ENCODE measurements at regions not wholly inside any gene's neighbourhood (a gene's known extent, or its start where the extent isn't known, plus 50 kb on each side); places are given as distances from the start of the nearest gene placed in this dataset.

GRCh38 chr10:105605918-105606317 lies 964.8 kb downstream of the SORCS3 start:
- no peak overlapping the region for H3K9ac ChIP-seq (ENCODE audit: low read length)
- no peaks in the 10 kb centered on the region for H3K36me3 ChIP-seq (ENCODE audit: control insufficient read depth in 1 of 2, insufficient read depth in 2 of 2, low read length in 2 of 2)
- H3K18ac ChIP-seq (ENCODE audit: low read length), result no peak overlapping the region
- H3K4ac ChIP-seq (ENCODE audit: low read depth, low read length), result no peak overlapping the region
- no peak overlapping the region for H2AFZ ChIP-seq (ENCODE audit: insufficient read depth, low read length, poor library complexity)
- no peak overlapping the region for H4K12ac ChIP-seq (ENCODE audit: low read depth, low read length)
- no peak overlapping the region for H3K14ac ChIP-seq (ENCODE audit: low read length)
- no peak overlapping the region for H4K8ac ChIP-seq (ENCODE audit: low read depth, low read length)
- H3K4me2 ChIP-seq (ENCODE audit: low read length), result no peak overlapping the region
- H3K27ac ChIP-seq (ENCODE audit: low read depth, low read length), result no peak overlapping the region
- no peaks in the 10 kb centered on the region for H3K79me2 ChIP-seq (ENCODE audit: control insufficient read depth, insufficient read depth, low read length, poor library complexity)
- no peak overlapping the region for H2BK12ac ChIP-seq (ENCODE audit: low read length)
- H4K91ac ChIP-seq (ENCODE audit: low read depth, low read length), result no peak overlapping the region
- H2BK5ac ChIP-seq (ENCODE audit: low read depth, low read length, poor library complexity), result no peak overlapping the region
- no peaks in the 10 kb centered on the region for H3K4me1 ChIP-seq (ENCODE audit: control insufficient read depth in 1 of 2, insufficient read depth in 2 of 2, low read length in 2 of 2)
- no peaks in the 10 kb centered on the region for H3K9me3 ChIP-seq (ENCODE audit: insufficient read depth, low read depth, low read length)
- no peak overlapping the region for H2BK120ac ChIP-seq (ENCODE audit: insufficient read depth, low read length, poor library complexity)
- no peak for DNase-seq
- no peak overlapping the region for H3K4me3 ChIP-seq (ENCODE audit: low read depth, low read length)
- no peak overlapping the region for H3K23ac ChIP-seq (ENCODE audit: low read length)
- no peaks in the 10 kb centered on the region for H3K27me3 ChIP-seq (ENCODE audit: insufficient read depth, low read length)
- no peak overlapping the region for H2AK5ac ChIP-seq (ENCODE audit: low read length)
- no peaks in the 10 kb centered on the region for H3K79me1 ChIP-seq (ENCODE audit: low read length)

GRCh38 chr10:105605104-105605503 lies 964.0 kb downstream of the SORCS3 start:
- H3K36me3 ChIP-seq (ENCODE audit: control insufficient read depth in 1 of 2, insufficient read depth in 2 of 2, low read length in 2 of 2), result no peaks in the 10 kb centered on the region
- H3K14ac ChIP-seq (ENCODE audit: low read length), result no peak overlapping the region
- H3K9ac ChIP-seq (ENCODE audit: low read length), result no peak overlapping the region
- H3K4ac ChIP-seq (ENCODE audit: low read depth, low read length), result no peak overlapping the region
- H4K8ac ChIP-seq (ENCODE audit: low read depth, low read length), result no peak overlapping the region
- no peak overlapping the region for H2BK120ac ChIP-seq (ENCODE audit: insufficient read depth, low read length, poor library complexity)
- H2BK12ac ChIP-seq (ENCODE audit: low read length), result no peak overlapping the region
- no peak overlapping the region for H2BK5ac ChIP-seq (ENCODE audit: low read depth, low read length, poor library complexity)
- H3K4me3 ChIP-seq (ENCODE audit: low read depth, low read length), result no peak overlapping the region
- no peak overlapping the region for H3K4me2 ChIP-seq (ENCODE audit: low read length)
- H2AFZ ChIP-seq (ENCODE audit: insufficient read depth, low read length, poor library complexity), result no peak overlapping the region
- no peaks in the 10 kb centered on the region for H3K9me3 ChIP-seq (ENCODE audit: insufficient read depth, low read depth, low read length)
- H3K79me2 ChIP-seq (ENCODE audit: control insufficient read depth, insufficient read depth, low read length, poor library complexity), result no peaks in the 10 kb centered on the region
- no CpG with 5 or more reads among the region's 3 CpGs for WGBS (ENCODE audit: extremely low coverage, insufficient coverage, insufficient read length)
- no peak overlapping the region for H3K27ac ChIP-seq (ENCODE audit: low read depth, low read length)
- no peaks in the 10 kb centered on the region for H3K27me3 ChIP-seq (ENCODE audit: insufficient read depth, low read length)
- no peaks in the 10 kb centered on the region for H3K79me1 ChIP-seq (ENCODE audit: low read length)
- H2AK5ac ChIP-seq (ENCODE audit: low read length), result no peak overlapping the region
- H3K4me1 ChIP-seq (ENCODE audit: control insufficient read depth in 1 of 2, insufficient read depth in 2 of 2, low read length in 2 of 2), result no peaks in the 10 kb centered on the region
- DNase-seq, result no peak
- no peak overlapping the region for H3K18ac ChIP-seq (ENCODE audit: low read length)
- no peak overlapping the region for H4K91ac ChIP-seq (ENCODE audit: low read depth, low read length)
- no peak overlapping the region for H3K23ac ChIP-seq (ENCODE audit: low read length)
- no peak overlapping the region for H4K12ac ChIP-seq (ENCODE audit: low read depth, low read length)

GRCh38 chr10:105598207-105598606 lies 957.1 kb downstream of the SORCS3 start:
- Histone ChIP-seq H3K4me1 (ENCODE audit: control insufficient read depth in 1 of 2, insufficient read depth in 2 of 2, low read length in 2 of 2) (no peaks in the 10 kb centered on the region), H2BK12ac (ENCODE audit: low read length) (no peak overlapping the region)

GRCh38 chr10:105597312-105597711 lies 956.2 kb downstream of the SORCS3 start:
- H3K9me3 ChIP-seq (ENCODE audit: insufficient read depth, low read depth, low read length), result no peaks in the 10 kb centered on the region
- H3K4me3 ChIP-seq (ENCODE audit: low read depth, low read length), result no peak overlapping the region
- no peak overlapping the region for H3K23ac ChIP-seq (ENCODE audit: low read length)
- no peaks in the 10 kb centered on the region for H3K79me1 ChIP-seq (ENCODE audit: low read length)
- no peak overlapping the region for H2BK12ac ChIP-seq (ENCODE audit: low read length)
- no peak overlapping the region for H3K4ac ChIP-seq (ENCODE audit: low read depth, low read length)
- H3K4me2 ChIP-seq (ENCODE audit: low read length), result no peak overlapping the region
- no peaks in the 10 kb centered on the region for H3K4me1 ChIP-seq (ENCODE audit: control insufficient read depth in 1 of 2, insufficient read depth in 2 of 2, low read length in 2 of 2)
- no peaks in the 10 kb centered on the region for H3K79me2 ChIP-seq (ENCODE audit: control insufficient read depth, insufficient read depth, low read length, poor library complexity)
- H3K27me3 ChIP-seq (ENCODE audit: insufficient read depth, low read length), result no peaks in the 10 kb centered on the region
- H2AFZ ChIP-seq (ENCODE audit: insufficient read depth, low read length, poor library complexity), result no peak overlapping the region
- no peak overlapping the region for H3K14ac ChIP-seq (ENCODE audit: low read length)
- no peak overlapping the region for H2AK5ac ChIP-seq (ENCODE audit: low read length)
- H2BK5ac ChIP-seq (ENCODE audit: low read depth, low read length, poor library complexity), result no peak overlapping the region
- H4K91ac ChIP-seq (ENCODE audit: low read depth, low read length), result no peak overlapping the region
- no peak overlapping the region for H3K27ac ChIP-seq (ENCODE audit: low read depth, low read length)
- H2BK120ac ChIP-seq (ENCODE audit: insufficient read depth, low read length, poor library complexity), result no peak overlapping the region
- no peak overlapping the region for H3K18ac ChIP-seq (ENCODE audit: low read length)
- H4K8ac ChIP-seq (ENCODE audit: low read depth, low read length), result no peak overlapping the region
- whole genome bisulfite sequencing (ENCODE audit: extremely low coverage, insufficient coverage, insufficient read length), result no CpG with 5 or more reads among the region's 1 CpG
- H4K12ac ChIP-seq (ENCODE audit: low read depth, low read length), result no peak overlapping the region
- no peak for DNase-seq
- no peaks in the 10 kb centered on the region for H3K36me3 ChIP-seq (ENCODE audit: control insufficient read depth in 1 of 2, insufficient read depth in 2 of 2, low read length in 2 of 2)
- no peak overlapping the region for H3K9ac ChIP-seq (ENCODE audit: low read length)

More at GRCh38 chr10:105598207-105598606, 957.1 kb downstream of the SORCS3 start:
- no peaks in the 10 kb centered on the region for H3K27me3 ChIP-seq (ENCODE audit: insufficient read depth, low read length)
- H3K9me3 ChIP-seq (ENCODE audit: insufficient read depth, low read depth, low read length), result no peaks in the 10 kb centered on the region
- no peak overlapping the region for H4K8ac ChIP-seq (ENCODE audit: low read depth, low read length)
- H3K27ac ChIP-seq (ENCODE audit: low read depth, low read length), result no peak overlapping the region
- no peak overlapping the region for H4K91ac ChIP-seq (ENCODE audit: low read depth, low read length)
- no peak overlapping the region for H3K23ac ChIP-seq (ENCODE audit: low read length)
- no peak overlapping the region for H4K12ac ChIP-seq (ENCODE audit: low read depth, low read length)
- H2BK5ac ChIP-seq (ENCODE audit: low read depth, low read length, poor library complexity), result no peak overlapping the region
- H3K4me2 ChIP-seq (ENCODE audit: low read length), result no peak overlapping the region
- no peak overlapping the region for H2AK5ac ChIP-seq (ENCODE audit: low read length)
- H2BK120ac ChIP-seq (ENCODE audit: insufficient read depth, low read length, poor library complexity), result no peak overlapping the region
- no peak overlapping the region for H3K18ac ChIP-seq (ENCODE audit: low read length)
- no peaks in the 10 kb centered on the region for H3K36me3 ChIP-seq (ENCODE audit: control insufficient read depth in 1 of 2, insufficient read depth in 2 of 2, low read length in 2 of 2)
- H3K79me2 ChIP-seq (ENCODE audit: control insufficient read depth, insufficient read depth, low read length, poor library complexity), result no peaks in the 10 kb centered on the region
- WGBS (ENCODE audit: extremely low coverage, insufficient coverage, insufficient read length), result no CpG with 5 or more reads among the region's 1 CpG
- DNase-seq, result no peak
- H3K14ac ChIP-seq (ENCODE audit: low read length), result no peak overlapping the region
- no peaks in the 10 kb centered on the region for H3K79me1 ChIP-seq (ENCODE audit: low read length)
- H2AFZ ChIP-seq (ENCODE audit: insufficient read depth, low read length, poor library complexity), result no peak overlapping the region
- no peak overlapping the region for H3K9ac ChIP-seq (ENCODE audit: low read length)
- no peak overlapping the region for H3K4ac ChIP-seq (ENCODE audit: low read depth, low read length)
- H3K4me3 ChIP-seq (ENCODE audit: low read depth, low read length), result no peak overlapping the region

Measured in trophoblast cell (in vitro differentiated cells and primary cell).